Chondrocyte (in vitro differentiated cells): ENCODE measurements at regions not wholly inside any gene's neighbourhood (a gene's known extent, or its start where the extent isn't known, plus 50 kb on each side); places are given as distances from the start of the nearest gene placed in this dataset.

ENCODE experiments used
- DNase-seq: peaks from one replicate; pipeline ENCODE4 v3.0.0; 2021; ENCODE audit warnings: mixed read lengths, low spot score
- H3K27ac Mint-ChIP-seq: one replicate; pipeline ENCODE4 v1.8.0; 2021; ENCODE audit warnings: mild to moderate bottlenecking, moderate library complexity, mixed read lengths; ENCODE audit not compliant: unreplicated experiment
- H3K27me3 Mint-ChIP-seq: 2 replicates; pipeline ENCODE4 v1.8.0; 2021; ENCODE audit warnings: low read depth, mixed read lengths
- H3K36me3 Mint-ChIP-seq: 2 replicates; pipeline ENCODE4 v1.8.0; 2021; ENCODE audit warnings: low read depth, mixed read lengths
- H3K4me1 Mint-ChIP-seq: 2 replicates; pipeline ENCODE4 v1.8.0; 2021; ENCODE audit warnings: low read depth, mild to moderate bottlenecking, mixed read lengths
- H3K4me3 Mint-ChIP-seq: one replicate; pipeline ENCODE4 v1.8.0; 2021; ENCODE audit warnings: mild to moderate bottlenecking, moderate library complexity, mixed read lengths; ENCODE audit not compliant: unreplicated experiment
- H3K9me3 Mint-ChIP-seq: 2 replicates; pipeline ENCODE4 v1.8.0; 2021; ENCODE audit warnings: low read depth, mixed read lengths
- TF ChIP-seq, protein P1 (sequence below): fragments of 200-600 bp; sonication (generic); IDR thresholded peaks from 2 replicates; pipeline ENCODE4 v1.5.0; 2021; ENCODE audit warnings: antibody characterized with exemption, mild to moderate bottlenecking, moderate library complexity

DNA sequence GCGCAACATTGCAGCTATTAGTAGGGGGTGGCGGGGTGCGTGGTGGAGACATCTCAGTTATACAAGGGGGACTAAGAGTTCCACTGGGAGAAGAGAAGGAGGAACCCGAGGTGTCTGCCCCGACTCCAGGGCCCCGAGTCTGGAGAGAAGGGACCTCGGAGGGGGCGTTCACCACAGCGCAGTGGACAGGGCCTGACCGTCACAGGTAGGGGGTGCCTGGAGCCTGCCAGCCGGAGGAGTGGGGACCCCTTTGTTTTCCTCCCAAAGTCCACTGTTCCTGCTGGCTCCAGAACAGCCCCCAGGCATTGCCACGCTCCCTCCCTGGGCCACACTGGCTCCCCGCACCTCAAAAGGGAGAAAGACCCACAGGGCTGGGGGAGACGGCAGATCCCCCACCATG lies 175.9 kb upstream of the TNRC6C start:
- TF ChIP-seq, protein P1, sequence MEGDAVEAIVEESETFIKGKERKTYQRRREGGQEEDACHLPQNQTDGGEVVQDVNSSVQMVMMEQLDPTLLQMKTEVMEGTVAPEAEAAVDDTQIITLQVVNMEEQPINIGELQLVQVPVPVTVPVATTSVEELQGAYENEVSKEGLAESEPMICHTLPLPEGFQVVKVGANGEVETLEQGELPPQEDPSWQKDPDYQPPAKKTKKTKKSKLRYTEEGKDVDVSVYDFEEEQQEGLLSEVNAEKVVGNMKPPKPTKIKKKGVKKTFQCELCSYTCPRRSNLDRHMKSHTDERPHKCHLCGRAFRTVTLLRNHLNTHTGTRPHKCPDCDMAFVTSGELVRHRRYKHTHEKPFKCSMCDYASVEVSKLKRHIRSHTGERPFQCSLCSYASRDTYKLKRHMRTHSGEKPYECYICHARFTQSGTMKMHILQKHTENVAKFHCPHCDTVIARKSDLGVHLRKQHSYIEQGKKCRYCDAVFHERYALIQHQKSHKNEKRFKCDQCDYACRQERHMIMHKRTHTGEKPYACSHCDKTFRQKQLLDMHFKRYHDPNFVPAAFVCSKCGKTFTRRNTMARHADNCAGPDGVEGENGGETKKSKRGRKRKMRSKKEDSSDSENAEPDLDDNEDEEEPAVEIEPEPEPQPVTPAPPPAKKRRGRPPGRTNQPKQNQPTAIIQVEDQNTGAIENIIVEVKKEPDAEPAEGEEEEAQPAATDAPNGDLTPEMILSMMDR, result no peak
- DNase-seq, result no peak
- Mint-ChIP-seq H3K36me3 (peaks cover under 1% of the 10 kb centered on the region), H3K9me3 (no peaks in the 10 kb centered on the region), H3K27me3 (peaks cover 41% of the 10 kb centered on the region), H3K4me3 (no peak overlapping the region), H3K27ac (no peak overlapping the region), H3K4me1 (peaks cover 24% of the 10 kb centered on the region)

DNA sequence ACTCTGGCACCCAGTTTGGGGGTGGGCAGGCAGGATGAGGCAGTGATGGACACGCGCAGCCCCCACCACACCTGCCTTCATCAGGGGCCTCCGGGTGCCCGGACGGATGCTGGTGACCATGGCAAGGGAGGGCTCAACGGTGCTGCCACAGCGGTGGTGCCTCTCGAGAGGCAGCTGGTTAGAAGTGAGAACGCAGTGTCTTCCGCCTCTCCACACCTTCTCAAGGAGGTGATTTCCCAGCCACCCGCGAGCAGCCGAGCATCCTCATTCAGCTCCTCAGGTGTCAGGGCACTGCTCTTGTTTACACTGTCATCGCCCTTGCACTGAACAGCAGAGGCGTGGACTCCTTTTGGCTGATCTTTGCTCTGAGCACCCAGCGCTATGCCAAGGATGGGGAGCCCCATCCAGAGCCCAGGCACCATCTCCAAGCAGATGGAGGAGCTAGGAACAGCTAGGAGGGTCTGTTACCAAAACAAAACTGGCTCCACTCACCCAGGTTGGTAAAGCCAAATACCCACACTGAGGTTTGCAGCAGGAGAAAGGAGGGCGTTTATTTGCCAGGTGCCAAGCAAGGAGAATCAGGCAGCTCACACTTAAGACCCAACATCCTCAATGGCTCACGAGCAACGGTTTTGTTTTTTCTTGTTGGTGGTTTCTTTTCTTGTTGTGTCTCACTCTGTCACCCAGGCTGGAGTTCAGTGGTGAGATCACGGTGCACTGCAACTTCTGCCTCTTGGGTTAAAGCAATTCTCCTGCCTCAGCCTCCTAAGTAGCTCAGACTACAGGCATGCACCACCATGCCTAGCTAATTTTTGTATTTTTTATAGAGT lies 174.3 kb upstream of the TNRC6C start:
- H3K4me3 Mint-ChIP-seq, result no peak overlapping the region
- H3K4me1 Mint-ChIP-seq, result peaks cover 16% of the 10 kb centered on the region
- no peak for DNase-seq
- no peak overlapping the region for H3K27ac Mint-ChIP-seq
- H3K9me3 Mint-ChIP-seq, result no peaks in the 10 kb centered on the region
- TF ChIP-seq, protein P1, result no peak
- H3K27me3 Mint-ChIP-seq, result peaks cover 51% of the 10 kb centered on the region
- H3K36me3 Mint-ChIP-seq, result peaks cover 3% of the 10 kb centered on the region

DNA sequence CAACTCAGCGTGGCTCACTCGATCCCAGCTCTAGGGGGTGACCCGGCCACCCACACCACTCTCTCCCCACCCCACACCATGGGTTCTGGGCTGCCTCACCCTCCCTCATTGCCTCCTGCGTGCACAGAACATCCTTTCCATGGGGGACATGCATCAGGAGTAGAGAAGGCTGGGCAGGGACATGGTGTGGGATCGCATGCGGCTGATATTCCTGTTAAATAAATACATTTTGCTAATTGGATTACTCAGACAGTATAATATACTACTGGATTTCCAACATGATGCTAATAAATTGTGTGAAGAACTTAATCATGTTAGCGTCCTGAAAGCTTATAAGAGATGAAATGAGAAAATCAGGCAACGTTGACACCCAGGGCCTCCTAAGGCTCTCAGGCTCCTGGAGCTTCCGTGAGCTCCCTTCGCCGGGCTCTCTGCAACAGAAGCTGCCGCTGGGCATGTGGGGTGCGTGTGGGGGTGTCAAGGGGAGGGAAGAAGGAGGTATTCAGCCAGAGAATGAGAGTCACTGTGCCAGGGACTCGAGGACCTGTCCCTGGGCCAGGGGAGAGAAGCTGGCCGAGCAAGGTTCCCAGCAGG lies 173.1 kb upstream of the TNRC6C start:
- H3K4me3 Mint-ChIP-seq, result no peak overlapping the region
- H3K27ac Mint-ChIP-seq, result no peak overlapping the region
- no peaks in the 10 kb centered on the region for H3K9me3 Mint-ChIP-seq
- peaks cover 3% of the 10 kb centered on the region for H3K36me3 Mint-ChIP-seq
- TF ChIP-seq, protein P1, result no peak
- H3K4me1 Mint-ChIP-seq, result peaks cover 4% of the 10 kb centered on the region
- no peak for DNase-seq
- peaks cover 55% of the 10 kb centered on the region for H3K27me3 Mint-ChIP-seq

DNA sequence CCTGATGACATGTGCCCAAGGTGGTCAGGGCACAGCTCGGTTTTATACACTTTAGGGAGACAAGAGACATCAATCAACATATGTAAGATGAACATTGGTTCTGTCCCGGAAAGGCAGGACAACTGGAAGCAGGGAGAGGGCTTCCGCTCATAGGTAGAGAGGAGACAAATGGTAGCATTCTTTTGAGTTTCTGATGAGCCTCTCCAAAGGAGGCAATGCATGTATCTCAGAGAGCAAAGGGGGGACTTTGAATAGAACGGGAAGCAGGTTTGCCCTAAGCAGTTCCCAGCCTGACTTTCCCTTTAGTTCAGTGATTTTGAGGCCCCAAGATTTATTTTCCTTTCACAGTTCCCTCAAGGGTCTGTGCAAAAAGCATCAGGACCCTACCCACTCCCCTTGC lies 172.4 kb upstream of the TNRC6C start:
- Mint-ChIP-seq H3K27me3 (peaks cover 57% of the 10 kb centered on the region), H3K9me3 (no peaks in the 10 kb centered on the region), H3K36me3 (peaks cover 3% of the 10 kb centered on the region), H3K27ac (no peak overlapping the region), H3K4me1 (no peaks in the 10 kb centered on the region), H3K4me3 (no peak overlapping the region)
- DNase-seq, result no peak
- TF ChIP-seq, protein P1, result no peak

GRCh38 chr17:77786740-77787505 lies 171.6 kb upstream of the TNRC6C start:
- no peak for DNase-seq
- no peak overlapping the region for H3K27ac Mint-ChIP-seq
- H3K36me3 Mint-ChIP-seq, result peaks cover 3% of the 10 kb centered on the region
- no peaks in the 10 kb centered on the region for H3K9me3 Mint-ChIP-seq
- peaks cover 58% of the 10 kb centered on the region for H3K27me3 Mint-ChIP-seq
- no peak overlapping the region for H3K4me3 Mint-ChIP-seq
- no peaks in the 10 kb centered on the region for H3K4me1 Mint-ChIP-seq
- TF ChIP-seq, protein P1, result no peak
